HCT116 (cell line): ENCODE measurements at regions not wholly inside any gene's neighbourhood (a gene's known extent, or its start where the extent isn't known, plus 50 kb on each side); places are given as distances from the start of the nearest gene placed in this dataset.

ENCODE experiments used
- ATAC-seq: fragments of 200-7000 bp; cut with Tn5 transposase; 2 replicates; pipeline ENCODE4 v1.9.1; 2020; ENCODE audit warnings: mild to moderate bottlenecking, moderate library complexity
- BruUV-seq: library from RNA; stranded (reverse); fragments of 400-500 nt; replicated peaks from 2 replicates; lab custom pipeline; 2021; lab: Mats Ljungman, UMichigan
- CTCF ChIA-PET: fragments of 300-600 bp; sonication (Branson Sonifier 250); formaldehyde crosslinking; loops from one replicate; lab custom pipeline; 2021; ENCODE audit warnings: antibody characterized with exemption; lab: Charles Lee
- POLR2A ChIA-PET: fragments of 300-600, 350-600 bp; sonication (Branson Sonifier 250); formaldehyde crosslinking; loops from one replicate; lab custom pipeline; 2021; ENCODE audit warnings: antibody characterized with exemption; lab: Charles Lee
- RAD21 ChIA-PET, 2 experiments: fragments of 300-600 bp; sonication (Branson Sonifier 250); formaldehyde crosslinking; loops; one replicate each; lab custom pipeline; 2023; ENCODE audit warnings: low total read pairs in 2 of 2; ENCODE audit not compliant: uncharacterized antibody in 2 of 2, unreplicated experiment in 2 of 2, low non-redundant PET in 1 of 2; lab: Charles Lee
- DNase-seq: peaks from one replicate; pipeline ENCODE4 v3.0.0-alpha.2; 2010; ENCODE audit warnings: low read depth, low spot score
- H2AFZ ChIP-seq: fragments of 200-600 bp; shearing (Covaris generic), sonication (generic); 2 replicates; pipeline ENCODE4 v1.6.1; 2017; ENCODE audit warnings: low read depth, mixed run types, mixed read lengths, antibody characterized with exemption, low read length; ENCODE audit not compliant: poor library complexity, severe bottlenecking
- H3K27ac ChIP-seq: 2 replicates; pipeline ENCODE4 v1.5.1; 2012; ENCODE audit warnings: low read depth, low read length
- H3K27me3 ChIP-seq: fragments of 200-600 bp; sonication (generic); 2 replicates; pipeline ENCODE4 v1.6.1; 2016; ENCODE audit warnings: mixed run types, low read length, mixed read lengths; ENCODE audit not compliant: insufficient read depth
- H3K36me3 ChIP-seq, 2 experiments: fragments of 200-500 bp in 1 of 2; fragments of 200-600 bp in 1 of 2; sonication (Bioruptor generic) in 1 of 2; sonication (generic) in 1 of 2; 2 replicates each; pipeline versions ENCODE4 v1.5.1 to v1.6.1; 2014 to 2016; ENCODE audit warnings: low read length in 2 of 2, inconsistent platforms in 1 of 2, mixed read lengths in 1 of 2, mixed run types in 1 of 2; ENCODE audit not compliant: insufficient read depth in 2 of 2, control insufficient read depth in 1 of 2
- H3K4me1 ChIP-seq, 2 experiments: fragments of 200-600 bp in 1 of 2; sonication (generic) in 1 of 2; 2 replicates each; pipeline versions ENCODE4 v1.5.1 to v1.6.1; 2012 to 2017; ENCODE audit warnings: low read length in 2 of 2, inconsistent platforms in 1 of 2, mild to moderate bottlenecking in 1 of 2, mixed read lengths in 1 of 2, mixed run types in 1 of 2, moderate library complexity in 1 of 2; ENCODE audit not compliant: insufficient read depth in 2 of 2, control insufficient read depth in 1 of 2
- H3K4me2 ChIP-seq: fragments of 200-600 bp; sonication (generic); 2 replicates; pipeline ENCODE4 v1.6.1; 2017; ENCODE audit warnings: mixed run types, low read length, mixed read lengths
- H3K4me3 ChIP-seq, 2 experiments: fragments of 200-600 bp in 1 of 2; sonication (generic) in 1 of 2; replicated peaks in 1 of 2; 2 replicates each; pipeline ENCODE4 v1.5.1; 2011 to 2016; ENCODE audit warnings: low read length in 2 of 2, control low read depth in 1 of 2, low read depth in 1 of 2, mild to moderate bottlenecking in 1 of 2, mixed read lengths in 1 of 2, mixed run types in 1 of 2
- H3K79me2 ChIP-seq: fragments of 200-600 bp; sonication (generic); 2 replicates; pipeline ENCODE4 v1.6.1; 2017; ENCODE audit warnings: mild to moderate bottlenecking, mixed run types, low read length, moderate library complexity, mixed read lengths; ENCODE audit not compliant: insufficient read depth
- H3K9ac ChIP-seq: fragments of 200-600 bp; sonication (generic); 2 replicates; pipeline ENCODE4 v1.6.1; 2016; ENCODE audit warnings: low read length, mixed read lengths
- H3K9me2 ChIP-seq: fragments of 200-600 bp; sonication (generic), shearing (Covaris generic); 2 replicates; pipeline ENCODE4 v1.6.1; 2017; ENCODE audit warnings: mixed run types, mild to moderate bottlenecking, moderate library complexity; ENCODE audit not compliant: insufficient read depth
- H3K9me3 ChIP-seq, 2 experiments: fragments of 200-500 bp in 1 of 2; fragments of 200-600 bp in 1 of 2; sonication (Bioruptor generic) in 1 of 2; sonication (generic) in 1 of 2; 2 replicates each; pipeline ENCODE4 v1.6.1; 2014 to 2017; ENCODE audit warnings: low read length in 2 of 2, mixed read lengths in 2 of 2, inconsistent platforms in 1 of 2, low read depth in 1 of 2, mild to moderate bottlenecking in 1 of 2, mixed run types in 1 of 2, moderate library complexity in 1 of 2; ENCODE audit not compliant: control insufficient read depth in 1 of 2, insufficient read depth in 1 of 2
- H4K20me1 ChIP-seq: fragments of 200-600 bp; sonication (generic), shearing (Covaris generic); 2 replicates; pipeline ENCODE4 v1.6.1; 2017; ENCODE audit warnings: mixed run types, mild to moderate bottlenecking, moderate library complexity; ENCODE audit not compliant: insufficient read depth
- CEBPB ChIP-seq: IDR thresholded peaks from 2 replicates; pipeline ENCODE4 v1.6.1; 2012; ENCODE audit warnings: low read depth
- ELF1 ChIP-seq: IDR thresholded peaks from 2 replicates; pipeline ENCODE4 v1.6.1; 2012; ENCODE audit warnings: low read depth, borderline replicate concordance
- EZH2phosphoT487 ChIP-seq: fragments of 200-600 bp; IDR thresholded peaks from 2 replicates; pipeline ENCODE4 v1.6.1; 2018; ENCODE audit warnings: antibody characterized with exemption, borderline replicate concordance
- FOSL1 ChIP-seq: IDR thresholded peaks from 2 replicates; pipeline ENCODE4 v1.6.1; 2012; ENCODE audit warnings: low read depth
- JUND ChIP-seq: IDR thresholded peaks from 2 replicates; pipeline ENCODE4 v1.6.1; 2012
- POLR2A ChIP-seq: IDR thresholded peaks from 2 replicates; pipeline ENCODE4 v1.7.0; 2011; ENCODE audit warnings: borderline replicate concordance; ENCODE audit not compliant: insufficient read depth, insufficient read length; ENCODE audit errors: extremely low read depth
- POLR2AphosphoS5 ChIP-seq: IDR thresholded peaks from 2 replicates; pipeline ENCODE4 v1.6.1; 2011; ENCODE audit warnings: mild to moderate bottlenecking, low read depth, low read length, moderate library complexity
- RAD21 ChIP-seq: IDR thresholded peaks from 2 replicates; pipeline ENCODE4 v1.6.1; 2012; ENCODE audit warnings: low read depth, mild to moderate bottlenecking
- SRF ChIP-seq: IDR thresholded peaks from 2 replicates; pipeline ENCODE4 v1.6.1; 2012; ENCODE audit warnings: low read depth
- TCF7L2 ChIP-seq: IDR thresholded peaks from 2 replicates; pipeline ENCODE4 v1.7.0; 2011; ENCODE audit warnings: borderline replicate concordance, inconsistent platforms; ENCODE audit not compliant: insufficient read depth, insufficient read length; ENCODE audit errors: extremely low read depth
- ZNF274 ChIP-seq: fragments of 200-500 bp; sonication (Bioruptor generic); IDR thresholded peaks from 2 replicates; pipeline ENCODE4 v1.6.1; 2014; ENCODE audit warnings: mild to moderate bottlenecking, low read depth, low read length, inconsistent platforms
- intact Hi-C: fragments of 100-400 bp; cut with micrococcal nuclease; formaldehyde crosslinking; loops from 2 replicates; pipeline ENCODE4 v1.10.0; 2022
- TF ChIP-seq, protein P1 (sequence below): IDR thresholded peaks from 2 replicates; pipeline ENCODE4 v1.6.1; 2012; ENCODE audit warnings: low read depth
- TF ChIP-seq, protein P2 (sequence below), 3 experiments: fragments of 200-600 bp in 1 of 3; sonication (generic) in 1 of 3; IDR thresholded peaks in 2 of 3; conservative IDR thresholded peaks in 1 of 3; 2 replicates each; pipeline ENCODE4 v1.5.1; 2012 to 2017; ENCODE audit warnings: low read depth in 2 of 3, low read length in 2 of 3, antibody characterized with exemption in 1 of 3, borderline replicate concordance in 1 of 3, control low read depth in 1 of 3, mild to moderate bottlenecking in 1 of 3, mixed read lengths in 1 of 3, mixed run types in 1 of 3, moderate library complexity in 1 of 3; ENCODE audit not compliant: insufficient read depth in 1 of 3
- TF ChIP-seq, protein P3 (sequence below): IDR thresholded peaks from 2 replicates; pipeline ENCODE4 v1.6.1; 2012
- TF ChIP-seq, protein P4 (sequence below): IDR thresholded peaks from 2 replicates; pipeline ENCODE4 v1.6.1; 2011; ENCODE audit warnings: mild to moderate bottlenecking, low read length, moderate library complexity; ENCODE audit not compliant: insufficient replicate concordance; ENCODE audit errors: extremely low read depth

DNA sequence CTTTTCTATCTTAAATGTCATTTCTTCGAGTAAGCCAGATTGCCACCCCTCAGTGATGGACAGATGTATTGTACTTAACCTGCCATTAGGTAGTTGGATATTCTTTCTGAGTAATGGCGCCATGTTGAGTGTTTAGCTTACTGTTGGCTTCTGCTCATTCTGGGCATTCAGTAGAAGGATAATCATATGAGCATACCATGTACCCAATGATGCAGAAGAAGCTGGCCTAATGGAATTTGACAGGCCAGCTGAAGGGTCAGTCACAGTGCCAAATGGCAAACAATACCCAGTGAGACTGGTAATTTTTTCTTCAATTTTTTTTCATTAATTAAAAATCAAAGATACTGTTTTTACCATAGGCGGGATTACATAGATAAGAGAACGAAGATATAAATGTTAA, 1010.8 kb upstream of the EYS start:
- DNase-seq: no peak
- Histone ChIP-seq H3K4me1 (no peaks in the 10 kb centered on the region), H3K4me3 (no peak overlapping the region), H3K9ac (no peak overlapping the region), H3K36me3 (no peaks in the 10 kb centered on the region), H3K27me3 (no peaks in the 10 kb centered on the region), H3K4me2 (no peak overlapping the region), H4K20me1 (no peaks in the 10 kb centered on the region), H3K27ac (no peak overlapping the region), H3K79me2 (no peaks in the 10 kb centered on the region), H3K9me2 (no peaks in the 10 kb centered on the region), H2AFZ (no peak overlapping the region), H3K9me3 (peaks cover 0 to 16% of the 10 kb centered on the region in 2 experiments; a peak in 1 of 4 replicates)
- no TSS peak for BruUV-seq
- intact Hi-C loops: no loop called here
- ChIA-PET POLR2A (no interaction called here), RAD21 (no interaction called here), CTCF (no interaction called here)
- TF ChIP-seq, protein P1, sequence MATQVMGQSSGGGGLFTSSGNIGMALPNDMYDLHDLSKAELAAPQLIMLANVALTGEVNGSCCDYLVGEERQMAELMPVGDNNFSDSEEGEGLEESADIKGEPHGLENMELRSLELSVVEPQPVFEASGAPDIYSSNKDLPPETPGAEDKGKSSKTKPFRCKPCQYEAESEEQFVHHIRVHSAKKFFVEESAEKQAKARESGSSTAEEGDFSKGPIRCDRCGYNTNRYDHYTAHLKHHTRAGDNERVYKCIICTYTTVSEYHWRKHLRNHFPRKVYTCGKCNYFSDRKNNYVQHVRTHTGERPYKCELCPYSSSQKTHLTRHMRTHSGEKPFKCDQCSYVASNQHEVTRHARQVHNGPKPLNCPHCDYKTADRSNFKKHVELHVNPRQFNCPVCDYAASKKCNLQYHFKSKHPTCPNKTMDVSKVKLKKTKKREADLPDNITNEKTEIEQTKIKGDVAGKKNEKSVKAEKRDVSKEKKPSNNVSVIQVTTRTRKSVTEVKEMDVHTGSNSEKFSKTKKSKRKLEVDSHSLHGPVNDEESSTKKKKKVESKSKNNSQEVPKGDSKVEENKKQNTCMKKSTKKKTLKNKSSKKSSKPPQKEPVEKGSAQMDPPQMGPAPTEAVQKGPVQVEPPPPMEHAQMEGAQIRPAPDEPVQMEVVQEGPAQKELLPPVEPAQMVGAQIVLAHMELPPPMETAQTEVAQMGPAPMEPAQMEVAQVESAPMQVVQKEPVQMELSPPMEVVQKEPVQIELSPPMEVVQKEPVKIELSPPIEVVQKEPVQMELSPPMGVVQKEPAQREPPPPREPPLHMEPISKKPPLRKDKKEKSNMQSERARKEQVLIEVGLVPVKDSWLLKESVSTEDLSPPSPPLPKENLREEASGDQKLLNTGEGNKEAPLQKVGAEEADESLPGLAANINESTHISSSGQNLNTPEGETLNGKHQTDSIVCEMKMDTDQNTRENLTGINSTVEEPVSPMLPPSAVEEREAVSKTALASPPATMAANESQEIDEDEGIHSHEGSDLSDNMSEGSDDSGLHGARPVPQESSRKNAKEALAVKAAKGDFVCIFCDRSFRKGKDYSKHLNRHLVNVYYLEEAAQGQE: no peak
- TF ChIP-seq POLR2AphosphoS5: no peak
- no peak for TF ChIP-seq SRF
- no peak for TF ChIP-seq CEBPB
- TF ChIP-seq FOSL1: no peak
- no peak for TF ChIP-seq RAD21
- no peak for TF ChIP-seq ZNF274
- TF ChIP-seq EZH2phosphoT487: no peak
- TF ChIP-seq TCF7L2: no peak
- TF ChIP-seq, protein P2, sequence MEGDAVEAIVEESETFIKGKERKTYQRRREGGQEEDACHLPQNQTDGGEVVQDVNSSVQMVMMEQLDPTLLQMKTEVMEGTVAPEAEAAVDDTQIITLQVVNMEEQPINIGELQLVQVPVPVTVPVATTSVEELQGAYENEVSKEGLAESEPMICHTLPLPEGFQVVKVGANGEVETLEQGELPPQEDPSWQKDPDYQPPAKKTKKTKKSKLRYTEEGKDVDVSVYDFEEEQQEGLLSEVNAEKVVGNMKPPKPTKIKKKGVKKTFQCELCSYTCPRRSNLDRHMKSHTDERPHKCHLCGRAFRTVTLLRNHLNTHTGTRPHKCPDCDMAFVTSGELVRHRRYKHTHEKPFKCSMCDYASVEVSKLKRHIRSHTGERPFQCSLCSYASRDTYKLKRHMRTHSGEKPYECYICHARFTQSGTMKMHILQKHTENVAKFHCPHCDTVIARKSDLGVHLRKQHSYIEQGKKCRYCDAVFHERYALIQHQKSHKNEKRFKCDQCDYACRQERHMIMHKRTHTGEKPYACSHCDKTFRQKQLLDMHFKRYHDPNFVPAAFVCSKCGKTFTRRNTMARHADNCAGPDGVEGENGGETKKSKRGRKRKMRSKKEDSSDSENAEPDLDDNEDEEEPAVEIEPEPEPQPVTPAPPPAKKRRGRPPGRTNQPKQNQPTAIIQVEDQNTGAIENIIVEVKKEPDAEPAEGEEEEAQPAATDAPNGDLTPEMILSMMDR (IDR thresholded peaks at IDR 0.05 in 2 of 3, conservative IDR thresholded peaks at IDR 0.05 in 1 of 3; ENCODE audit: borderline replicate concordance in 1 of 3, insufficient read depth in 1 of 3, low read depth in 2 of 3, low read length in 2 of 3): no peak
- TF ChIP-seq POLR2A: no peak
- TF ChIP-seq JUND: no peak
- TF ChIP-seq, protein P3, sequence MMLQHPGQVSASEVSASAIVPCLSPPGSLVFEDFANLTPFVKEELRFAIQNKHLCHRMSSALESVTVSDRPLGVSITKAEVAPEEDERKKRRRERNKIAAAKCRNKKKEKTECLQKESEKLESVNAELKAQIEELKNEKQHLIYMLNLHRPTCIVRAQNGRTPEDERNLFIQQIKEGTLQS: no peak
- TF ChIP-seq ELF1: no peak
- TF ChIP-seq, protein P4, sequence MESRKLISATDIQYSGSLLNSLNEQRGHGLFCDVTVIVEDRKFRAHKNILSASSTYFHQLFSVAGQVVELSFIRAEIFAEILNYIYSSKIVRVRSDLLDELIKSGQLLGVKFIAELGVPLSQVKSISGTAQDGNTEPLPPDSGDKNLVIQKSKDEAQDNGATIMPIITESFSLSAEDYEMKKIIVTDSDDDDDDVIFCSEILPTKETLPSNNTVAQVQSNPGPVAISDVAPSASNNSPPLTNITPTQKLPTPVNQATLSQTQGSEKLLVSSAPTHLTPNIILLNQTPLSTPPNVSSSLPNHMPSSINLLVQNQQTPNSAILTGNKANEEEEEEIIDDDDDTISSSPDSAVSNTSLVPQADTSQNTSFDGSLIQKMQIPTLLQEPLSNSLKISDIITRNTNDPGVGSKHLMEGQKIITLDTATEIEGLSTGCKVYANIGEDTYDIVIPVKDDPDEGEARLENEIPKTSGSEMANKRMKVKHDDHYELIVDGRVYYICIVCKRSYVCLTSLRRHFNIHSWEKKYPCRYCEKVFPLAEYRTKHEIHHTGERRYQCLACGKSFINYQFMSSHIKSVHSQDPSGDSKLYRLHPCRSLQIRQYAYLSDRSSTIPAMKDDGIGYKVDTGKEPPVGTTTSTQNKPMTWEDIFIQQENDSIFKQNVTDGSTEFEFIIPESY: no peak
- ATAC-seq: no peak
